ENCODE measurements at regions not wholly inside any gene's neighbourhood (a gene's known extent, or its start where the extent isn't known, plus 50 kb on each side); places are given as distances from the start of the nearest gene placed in this dataset.

DNA sequence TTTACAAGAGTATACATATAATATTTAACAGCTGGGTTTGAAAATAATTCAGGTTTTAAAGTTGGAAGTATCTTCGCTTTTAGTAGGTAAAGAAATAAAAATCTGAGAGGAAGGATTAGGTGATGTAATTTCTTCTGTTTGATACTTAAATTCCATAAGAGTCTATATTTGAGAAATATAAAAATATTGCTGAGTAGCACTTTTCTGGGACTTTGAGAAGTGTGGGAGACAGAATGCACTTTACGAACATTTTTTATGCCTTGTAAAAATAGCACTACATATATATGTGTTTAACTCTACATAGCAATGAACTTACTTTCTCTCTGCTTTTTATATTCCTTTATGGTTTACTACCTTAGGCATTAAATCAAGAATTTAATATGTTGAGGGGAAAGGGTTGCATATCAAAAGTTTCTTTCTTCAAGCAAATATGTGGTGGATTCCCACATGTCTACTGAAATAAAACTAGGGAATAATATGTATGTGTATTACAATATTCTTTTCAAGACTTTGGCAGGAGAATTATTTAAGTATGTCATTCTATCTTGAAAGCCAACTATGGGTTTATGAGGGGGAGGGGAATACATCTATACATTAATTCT is 266.7 kb upstream of the ADAMTS5 start:
- DNase-seq = no peak

DNA sequence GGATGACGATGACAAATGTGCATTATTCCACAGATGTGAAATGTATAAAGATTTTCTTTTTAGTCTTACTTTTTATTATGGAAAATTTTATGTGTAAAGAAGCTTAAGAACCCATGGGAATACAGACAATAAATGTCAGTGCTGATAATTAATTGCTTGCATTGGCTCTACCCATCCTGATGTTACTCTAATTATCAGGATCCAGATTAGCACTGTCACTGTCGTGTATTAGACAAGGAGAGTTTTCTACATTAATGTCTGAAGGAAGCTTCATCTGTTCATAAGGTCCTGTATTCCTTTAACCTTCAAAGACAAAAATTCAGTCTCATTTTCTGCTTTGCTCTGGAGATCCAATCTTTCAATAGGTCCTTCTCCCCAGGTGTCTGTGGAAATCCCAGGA is 259.1 kb upstream of the ADAMTS5 start:
- no peak for DNase-seq

DNA sequence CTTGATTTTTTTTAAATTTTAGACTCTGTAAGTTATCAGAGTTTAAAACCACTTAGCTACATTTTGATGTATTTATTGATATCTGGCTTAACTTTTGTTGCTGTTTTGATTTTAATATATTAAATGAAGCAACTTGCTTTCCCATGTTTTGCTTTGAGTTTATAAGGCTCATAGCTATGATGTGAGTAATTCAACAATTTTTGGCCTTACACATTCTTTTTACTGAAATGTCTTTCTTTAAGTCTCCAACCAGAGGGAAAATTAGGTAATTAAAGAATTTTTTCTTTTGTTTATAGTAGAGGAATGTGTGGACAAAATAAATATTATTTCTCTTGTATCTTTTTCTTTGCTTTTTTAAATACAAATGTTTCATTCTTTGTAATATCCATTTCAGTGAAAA is 258.3 kb upstream of the ADAMTS5 start:
- DNase-seq = no peak

DNA sequence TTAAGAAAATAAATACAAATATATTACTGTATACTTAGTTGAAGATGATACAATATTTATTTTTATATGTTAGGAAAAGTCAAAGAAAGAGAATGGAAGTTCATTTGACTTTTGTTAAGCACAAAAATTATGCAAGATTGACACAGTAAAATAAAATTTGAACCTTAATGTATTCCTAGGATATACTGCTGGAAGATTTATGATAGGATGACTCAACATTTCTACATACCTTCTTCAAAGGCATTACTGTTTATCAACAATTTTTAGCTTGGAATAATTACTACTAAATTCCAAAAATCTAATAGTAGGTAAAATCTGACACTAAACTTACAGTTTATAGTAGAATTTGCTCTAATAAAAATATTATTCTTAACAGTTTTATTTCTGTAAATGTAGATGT is 257.3 kb upstream of the ADAMTS5 start:
- no peak for DNase-seq

DNA sequence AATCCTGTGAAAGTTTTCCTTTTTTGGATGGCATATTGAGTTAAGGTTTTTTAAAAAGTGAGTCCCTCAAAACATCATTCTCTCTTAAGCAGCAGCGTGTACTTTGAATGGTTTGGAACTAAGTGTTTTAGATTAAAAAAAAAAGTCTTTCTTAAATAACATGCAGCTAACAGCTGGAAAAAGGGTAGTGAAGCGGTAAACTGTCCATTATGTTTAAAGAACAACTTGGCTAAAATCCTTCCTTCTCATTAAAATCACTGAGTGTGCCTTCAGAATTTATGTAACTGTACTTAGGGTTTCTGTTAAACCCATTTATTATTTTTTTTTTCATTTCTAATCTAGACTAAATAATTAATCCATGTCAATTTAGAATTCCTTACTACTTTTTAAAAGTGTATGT is 254.2 kb upstream of the ADAMTS5 start:
- DNase-seq = no peak

DNA sequence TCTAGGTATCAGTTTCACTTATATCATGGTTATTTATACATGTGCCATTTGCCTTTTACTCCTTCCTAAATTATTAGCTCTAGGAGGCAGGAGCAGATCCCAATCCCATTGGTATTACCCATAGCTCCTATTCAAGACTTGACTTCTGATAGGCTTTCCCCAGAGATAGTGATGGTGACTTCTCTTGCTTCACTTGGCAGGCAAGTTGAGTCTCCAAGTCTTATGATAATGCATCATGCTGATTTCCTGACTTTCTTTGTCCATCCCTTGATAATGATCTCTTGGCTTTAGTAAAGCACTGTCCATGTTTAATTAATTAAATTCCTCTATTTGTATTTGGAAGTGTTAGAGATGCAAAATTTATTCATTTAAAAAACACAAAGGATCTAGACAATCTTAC is 253.5 kb upstream of the ADAMTS5 start:
- DNase-seq = no peak

DNA sequence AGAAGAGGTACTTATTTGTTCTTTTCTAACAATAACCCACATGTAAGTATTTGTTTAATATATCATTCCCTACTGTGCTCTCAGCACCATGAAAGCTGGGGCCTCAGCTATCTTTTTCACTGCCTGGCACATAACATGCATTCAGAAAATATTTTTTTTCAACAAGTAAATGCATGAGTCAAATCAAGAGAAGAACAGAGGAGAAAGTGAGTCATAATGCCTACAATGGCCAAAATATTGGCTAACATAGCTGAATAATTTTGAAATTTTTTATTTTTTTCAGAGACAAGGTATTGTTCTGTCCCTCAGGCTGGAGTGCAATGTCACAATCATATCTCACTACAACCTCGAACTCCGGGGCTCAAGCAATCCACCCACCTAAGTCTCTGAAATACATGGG is 252.2 kb upstream of the ADAMTS5 start:
- no peak for DNase-seq

DNA sequence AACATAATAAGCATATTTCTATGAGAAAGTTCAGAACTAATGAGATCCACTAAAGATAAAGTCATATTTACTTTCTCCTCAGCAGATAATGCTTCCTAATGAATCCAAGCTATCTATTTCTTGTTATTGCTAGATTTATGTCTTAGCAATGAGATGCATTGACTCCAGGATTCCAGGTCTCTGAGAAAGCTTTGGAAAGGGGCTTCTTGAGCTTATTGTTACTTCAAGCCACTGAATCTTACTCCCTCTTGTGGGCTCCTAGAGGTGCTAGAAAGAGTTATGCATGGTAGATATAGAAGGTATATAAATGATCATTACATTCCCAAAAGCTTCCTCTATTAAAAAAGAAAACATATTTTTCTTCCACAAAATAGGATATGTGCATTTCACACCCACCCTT is 246.4 kb upstream of the ADAMTS5 start:
- DNase-seq = peak; percentile 12

DNA sequence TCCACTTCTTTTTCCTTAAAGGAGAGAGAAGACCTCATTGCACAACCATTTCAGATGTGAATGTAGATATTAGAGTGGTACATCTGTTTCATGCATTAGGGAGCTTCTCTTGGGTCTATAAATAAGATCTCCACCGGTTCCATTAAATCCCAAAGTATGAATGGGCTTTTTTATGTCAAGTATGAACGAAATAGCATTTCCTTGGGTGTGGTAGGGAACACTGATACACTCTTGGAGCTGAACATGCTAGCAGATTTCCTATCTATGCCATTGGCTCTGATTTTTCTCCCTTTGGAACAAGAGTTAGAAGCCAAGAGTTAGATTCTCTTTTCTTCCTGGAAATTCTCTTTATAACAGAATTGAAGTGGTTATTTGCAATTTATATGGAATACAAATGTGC is 245.6 kb upstream of the ADAMTS5 start:
- peak; percentile 13 for DNase-seq

DNA sequence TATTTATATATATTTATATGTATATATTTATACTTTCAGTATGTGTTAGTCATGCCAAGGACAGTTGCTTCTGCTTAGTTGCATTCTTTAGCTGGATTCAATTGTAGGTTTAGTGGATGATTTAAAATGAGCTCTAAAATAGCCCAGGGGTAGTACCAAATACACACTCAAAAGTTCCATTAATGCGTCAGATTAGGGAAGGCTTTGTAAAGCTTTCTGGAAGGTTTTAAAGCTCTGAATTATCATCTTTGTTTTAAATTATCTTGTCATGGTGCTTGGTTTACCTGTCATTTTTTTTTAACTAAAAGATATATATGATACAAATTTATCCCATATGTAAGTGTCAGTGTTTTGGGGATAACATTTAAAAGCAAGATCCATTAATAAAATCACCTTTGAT is 242.7 kb upstream of the ADAMTS5 start:
- no peak for DNase-seq

DNA sequence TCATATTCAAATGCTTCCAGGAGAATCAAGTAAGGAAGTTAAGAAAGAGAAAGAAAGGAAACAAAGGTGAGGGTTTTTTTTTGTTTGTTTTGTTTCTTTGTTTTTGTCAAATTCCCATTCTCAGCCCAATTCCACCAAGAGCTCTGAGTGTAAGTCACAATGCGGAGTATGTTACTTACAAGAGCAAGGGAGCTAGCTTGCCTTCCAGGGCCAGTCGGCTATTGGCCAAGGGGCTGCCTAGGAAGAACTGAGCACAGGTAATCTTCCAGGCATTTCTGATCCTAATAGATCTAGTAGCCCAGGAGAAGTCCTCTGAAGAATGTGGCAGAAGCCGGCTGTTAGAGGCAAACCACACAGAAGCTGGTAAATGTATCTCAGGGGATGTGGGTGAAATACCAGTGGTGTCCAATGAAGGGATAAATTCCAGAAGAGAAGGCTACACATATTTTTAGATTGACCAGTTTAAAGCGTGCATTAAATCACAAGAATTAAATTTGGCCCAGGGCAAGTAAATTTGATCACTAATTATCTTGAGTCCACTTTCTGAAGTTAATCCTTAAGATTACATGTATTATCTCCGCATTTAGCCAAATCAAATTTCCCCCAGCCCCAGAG is 239.6 kb upstream of the ADAMTS5 start:
- DNase-seq = no peak

DNA sequence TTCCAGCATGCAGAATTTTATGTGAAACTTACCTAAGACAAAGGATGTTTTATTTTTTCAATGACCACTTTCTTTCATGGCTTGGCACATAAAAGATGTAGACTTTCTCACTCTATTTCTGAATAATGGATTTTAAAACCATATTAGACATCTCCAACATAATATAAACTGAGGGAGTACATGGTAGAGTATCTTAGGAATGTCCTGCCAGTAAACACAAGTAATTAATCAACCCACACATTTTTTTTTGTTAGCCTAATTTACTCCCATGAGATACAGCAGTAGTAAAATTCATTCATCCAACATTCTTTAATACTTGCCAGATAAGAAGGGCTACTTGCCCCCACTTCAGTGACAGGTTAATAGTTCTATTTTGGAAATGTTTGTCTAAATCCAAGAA is 235.4 kb upstream of the ADAMTS5 start:
- no peak for DNase-seq

DNA sequence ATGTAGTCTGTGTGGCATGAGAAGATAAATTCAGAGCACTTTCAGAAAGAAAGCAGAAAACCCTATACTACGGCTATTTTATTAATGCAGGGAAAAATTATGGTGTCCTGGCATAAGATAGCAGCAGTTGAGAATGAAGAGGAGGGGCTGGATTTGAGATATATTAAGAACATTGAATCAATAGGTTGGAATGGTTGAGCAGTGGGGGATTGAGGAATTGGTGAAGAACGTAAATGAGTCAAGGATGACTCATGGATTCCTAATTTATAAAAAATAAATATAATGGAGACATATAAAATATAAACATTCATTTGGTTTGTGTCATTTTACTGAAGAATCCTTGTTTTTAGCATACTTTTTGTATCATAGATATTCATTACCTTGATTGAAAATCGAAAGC is 234.3 kb upstream of the ADAMTS5 start:
- DNase-seq = no peak

DNA sequence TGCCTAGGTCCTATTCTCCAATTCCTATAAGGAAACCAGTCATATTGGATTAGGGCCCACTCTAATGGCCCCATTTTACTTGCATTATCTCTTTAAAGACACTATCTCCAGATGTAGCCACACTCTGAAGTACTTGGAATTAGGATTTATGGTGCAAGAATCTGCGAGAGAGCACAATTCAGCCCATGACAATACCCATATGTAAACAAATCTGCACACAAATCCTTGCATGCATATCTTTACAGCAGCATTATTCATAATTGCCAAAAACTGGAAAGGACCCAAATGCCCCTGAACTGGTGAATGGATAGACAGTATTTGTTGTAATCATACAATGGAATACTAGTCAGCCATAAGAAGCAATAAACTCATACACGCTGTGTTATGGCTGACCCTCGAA is 229.8 kb upstream of the ADAMTS5 start:
- no peak for DNase-seq

DNA sequence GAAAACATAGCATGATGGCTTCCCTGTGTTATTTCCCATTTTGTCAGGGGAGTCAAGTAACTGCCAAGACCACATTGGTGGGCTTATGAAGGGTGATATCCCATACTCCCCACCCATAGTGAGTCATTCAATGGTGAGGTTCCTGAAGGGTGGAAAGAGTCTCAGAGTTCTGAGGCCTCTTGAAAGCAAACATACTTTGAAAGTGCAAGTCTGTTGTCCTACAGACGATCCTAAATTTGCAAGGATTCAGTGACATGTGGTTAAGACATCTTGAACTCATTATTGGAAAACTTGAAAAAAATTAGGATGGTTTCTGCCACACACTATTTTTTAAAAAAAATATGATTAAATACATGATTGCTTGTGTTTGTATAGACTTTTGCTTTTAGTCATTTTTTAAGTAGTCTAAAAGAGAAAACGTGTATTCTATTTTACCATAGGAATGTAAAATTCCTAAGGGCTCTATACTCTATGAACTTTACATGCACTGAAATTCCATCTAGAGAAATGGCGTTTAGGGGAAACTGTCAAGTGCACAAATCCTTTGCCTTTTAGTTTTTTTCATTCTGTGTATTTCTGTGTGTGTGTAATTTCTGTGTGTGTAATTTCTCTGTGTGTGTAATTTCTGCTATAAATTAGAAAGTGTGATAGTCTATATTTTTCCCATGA is 225.5 kb upstream of the ADAMTS5 start:
- peak; percentile 47 for DNase-seq

DNA sequence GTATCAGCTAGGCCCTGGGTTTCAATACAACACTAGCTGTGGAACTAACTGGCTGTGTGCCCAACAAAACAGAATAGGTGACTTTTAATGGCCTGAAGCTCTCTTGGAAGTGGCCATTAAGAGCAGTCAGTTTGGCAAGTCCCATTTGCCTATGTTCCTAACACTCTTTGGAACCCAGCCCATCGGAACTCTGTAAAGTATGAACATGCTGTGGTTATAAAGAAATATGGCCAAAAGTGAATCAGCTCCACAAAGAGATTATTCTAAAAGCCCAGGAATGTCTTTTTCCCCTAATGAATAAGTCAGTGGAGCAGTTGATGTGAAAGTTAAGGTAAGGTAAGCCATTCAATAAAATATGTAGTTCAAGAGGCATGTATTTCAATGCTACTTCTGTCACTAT is 223.7 kb upstream of the ADAMTS5 start:
- DNase-seq = peak; percentile 31

DNA sequence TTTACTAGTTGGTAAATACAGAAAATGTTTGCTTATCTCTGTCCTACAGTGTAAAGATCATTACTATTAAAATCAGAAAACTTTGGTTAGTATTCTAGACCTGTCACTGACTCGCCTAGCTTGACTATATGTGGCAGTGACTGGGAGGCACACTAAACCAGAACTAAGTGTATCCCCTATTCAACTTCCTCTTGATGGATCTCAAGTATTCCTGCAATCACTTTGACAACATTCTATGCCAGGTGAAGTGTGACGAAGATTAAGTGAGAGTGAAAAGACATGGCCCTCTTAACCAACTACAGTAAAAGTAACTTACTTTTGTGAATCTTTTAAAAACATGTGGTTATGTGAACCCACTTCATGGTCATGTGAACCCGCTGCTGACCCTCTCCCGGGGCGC is 223.0 kb upstream of the ADAMTS5 start:
- DNase-seq = no peak

DNA sequence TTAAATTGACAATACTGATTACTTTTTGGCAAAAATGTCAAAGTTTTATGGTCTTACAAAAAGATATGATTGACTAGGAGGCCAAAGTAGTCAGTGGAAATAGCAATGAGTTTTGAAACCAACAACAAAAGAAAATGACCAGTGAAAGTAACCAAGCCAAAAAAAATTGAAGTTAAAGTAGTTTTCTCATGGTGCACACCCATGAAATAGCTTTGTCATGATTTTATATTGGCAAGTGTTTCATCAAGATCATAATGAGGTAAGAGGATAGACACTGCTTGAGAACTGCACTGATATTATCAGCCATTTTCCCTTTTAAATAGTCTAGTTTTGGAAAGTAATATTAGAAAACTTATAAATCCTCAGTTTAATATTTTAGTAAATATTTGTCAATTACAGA is 206.2 kb upstream of the ADAMTS5 start:
- DNase-seq = no peak

DNA sequence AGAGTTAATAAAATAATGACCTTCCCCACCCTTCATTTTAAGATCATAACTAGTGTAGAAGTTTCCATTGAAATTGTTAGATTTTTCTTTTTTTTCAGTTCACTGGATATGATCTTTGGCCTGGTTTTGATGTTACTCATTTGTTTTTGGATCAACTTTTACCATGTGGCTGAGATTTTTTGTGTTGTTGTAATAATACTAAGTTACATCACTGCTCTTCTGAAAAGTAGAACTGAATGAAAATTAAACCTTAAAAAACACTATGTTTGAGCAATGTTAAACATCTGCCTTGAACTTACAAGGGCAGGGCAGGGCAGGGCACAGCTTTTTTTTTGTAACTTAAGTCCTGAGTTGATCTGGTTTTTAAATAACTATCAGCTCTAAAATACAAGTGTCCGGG is 204.8 kb upstream of the ADAMTS5 start:
- no peak for DNase-seq

DNA sequence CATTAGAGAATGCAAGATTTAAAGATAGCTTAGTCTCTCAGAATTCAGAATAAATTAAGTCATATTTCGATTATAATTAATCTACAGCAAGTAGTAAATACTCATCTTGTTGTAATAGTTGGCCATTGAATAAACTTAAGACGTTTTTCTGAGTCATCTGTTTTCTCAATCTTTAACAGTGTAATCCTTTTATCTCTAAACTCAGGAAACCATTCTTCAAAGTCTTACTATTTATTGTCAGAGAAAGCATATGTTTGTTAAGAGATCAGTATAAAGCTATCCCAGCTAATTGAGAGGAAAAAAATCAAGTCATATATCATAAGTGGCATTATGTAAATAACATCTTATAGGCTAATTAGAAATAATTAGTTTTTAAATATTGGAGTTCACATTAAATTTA is 201.2 kb upstream of the ADAMTS5 start:
- DNase-seq = no peak

DNA sequence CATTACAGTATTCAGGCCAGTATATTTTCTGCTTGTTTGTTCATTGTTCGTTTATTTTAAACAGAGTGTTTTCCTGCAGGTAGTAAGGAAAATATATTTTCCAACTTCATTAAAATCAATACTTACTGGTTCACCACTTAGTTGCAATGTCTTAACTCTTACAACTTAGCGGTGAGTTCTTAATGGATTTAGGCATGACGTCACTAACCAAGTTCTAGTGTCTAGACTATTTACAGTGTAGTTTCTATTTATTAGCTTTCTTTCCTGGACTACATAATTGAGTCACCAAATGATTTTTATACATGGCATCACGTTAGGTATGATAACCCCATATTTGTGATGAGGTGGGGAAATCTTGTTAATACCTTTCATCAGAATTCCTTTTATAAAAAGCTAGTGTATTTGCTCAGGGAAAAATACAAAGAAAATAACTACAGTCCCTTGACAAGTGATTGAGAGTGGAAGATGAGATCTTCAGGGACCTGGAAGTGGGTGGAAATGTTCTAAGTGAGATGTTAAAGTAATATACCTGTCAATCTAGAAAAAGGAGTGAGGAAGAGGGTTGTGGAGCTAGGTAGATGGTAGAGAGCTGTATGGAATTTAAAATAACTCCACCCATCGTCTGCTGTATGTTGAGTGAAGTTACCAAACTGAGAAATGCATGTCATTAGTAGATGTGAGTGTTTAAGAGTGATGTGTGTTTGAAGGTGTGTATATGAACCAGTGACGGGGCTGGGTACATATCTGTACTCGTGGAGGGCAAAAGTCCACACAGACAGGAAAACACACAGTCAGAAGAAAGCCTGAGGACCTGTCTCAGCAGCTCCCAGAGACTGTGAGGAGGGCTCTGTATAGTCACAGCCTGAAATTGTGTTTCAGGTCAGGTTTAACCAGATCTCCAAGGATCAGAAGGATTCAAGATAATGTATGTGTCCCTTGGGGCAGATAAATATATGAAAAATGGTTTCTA is 197.6 kb upstream of the ADAMTS5 start:
- DNase-seq = no peak

DNA sequence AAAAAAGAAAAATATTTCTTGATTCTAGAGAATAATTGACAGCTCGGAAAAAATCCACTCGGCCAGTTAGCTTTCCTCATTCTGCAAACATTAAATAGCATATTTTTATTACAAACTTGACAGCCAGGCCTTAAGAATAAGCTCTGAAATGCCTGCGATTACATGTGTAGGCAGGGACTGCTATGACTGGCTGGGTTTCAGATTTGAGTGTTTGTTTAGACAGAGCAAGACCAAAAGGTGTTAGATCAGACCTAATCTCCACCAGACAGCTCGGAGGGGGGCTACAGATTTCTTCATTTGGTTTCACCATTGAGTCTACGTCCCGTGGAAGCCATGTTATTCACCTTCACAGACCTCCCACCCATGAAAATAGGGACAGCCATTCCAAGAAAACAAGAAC is 192.1 kb upstream of the ADAMTS5 start:
- peak; percentile 8 for DNase-seq

DNA sequence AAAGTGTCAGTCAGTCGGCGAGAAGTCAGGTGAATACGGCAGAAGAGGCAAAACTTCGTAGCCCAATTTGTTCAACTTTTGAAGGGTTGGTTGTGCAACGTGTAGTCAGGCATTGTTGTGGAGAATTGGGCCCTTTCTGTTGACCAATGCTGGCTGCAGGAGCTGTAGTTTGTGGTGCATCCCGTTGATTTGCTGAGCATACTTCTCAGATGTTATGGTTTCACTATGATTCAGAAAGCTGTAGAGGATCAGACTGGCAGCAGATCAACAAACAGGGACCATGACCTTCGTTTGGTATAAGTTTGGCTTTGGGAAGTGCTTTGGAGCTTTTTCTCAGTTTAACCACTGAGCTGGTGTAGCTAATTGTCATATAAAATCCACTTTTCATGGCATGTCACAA is 190.2 kb upstream of the ADAMTS5 start:
- no peak for DNase-seq
